HUES6 (cell line): ENCODE measurements at regions not wholly inside any gene's neighbourhood (a gene's known extent, or its start where the extent isn't known, plus 50 kb on each side); places are given as distances from the start of the nearest gene placed in this dataset.
"Not testable (repeated sequence)": the region's sequence is repeated elsewhere in the genome, so short reads cannot be mapped to it uniquely, and the experiment has no call there.

ENCODE experiments used
- H3K27ac ChIP-seq: 2 replicates; pipeline ENCODE4 v1.7.0; 2013; ENCODE audit warnings: low read depth, mild to moderate bottlenecking, low read length, inconsistent platforms
- H3K27me3 ChIP-seq: 2 replicates; pipeline ENCODE4 v1.6.1; 2013; ENCODE audit warnings: low read length; ENCODE audit not compliant: control insufficient read depth, insufficient read depth
- H3K36me3 ChIP-seq: 2 replicates; pipeline ENCODE4 v1.6.1; 2013; ENCODE audit warnings: low read length; ENCODE audit not compliant: control insufficient read depth, insufficient read depth
- H3K4me1 ChIP-seq: 2 replicates; pipeline ENCODE4 v1.6.1; 2013; ENCODE audit warnings: low read length; ENCODE audit not compliant: control insufficient read depth, insufficient read depth
- H3K4me3 ChIP-seq: 2 replicates; pipeline ENCODE4 v1.5.1; 2013; ENCODE audit warnings: low read depth, low read length
- H3K9ac ChIP-seq: one replicate; pipeline ENCODE4 v1.6.1; 2013; ENCODE audit warnings: mild to moderate bottlenecking, low read length
- H3K9me3 ChIP-seq: 2 replicates; pipeline ENCODE4 v1.6.1; 2013; ENCODE audit warnings: low read depth, low read length; ENCODE audit not compliant: control insufficient read depth, insufficient read depth

GRCh38 chr9:134549336-134549735 is 92.3 kb upstream of the COL5A1 start:
- no peaks in the 10 kb centered on the region for H3K27me3 ChIP-seq
- no peak overlapping the region for H3K27ac ChIP-seq
- H3K4me1 ChIP-seq: peaks cover 33% of the 10 kb centered on the region
- H3K36me3 ChIP-seq: no peaks in the 10 kb centered on the region
- H3K9ac ChIP-seq: no peak overlapping the region
- no peak overlapping the region for H3K4me3 ChIP-seq
- H3K9me3 ChIP-seq: no peaks in the 10 kb centered on the region

DNA sequence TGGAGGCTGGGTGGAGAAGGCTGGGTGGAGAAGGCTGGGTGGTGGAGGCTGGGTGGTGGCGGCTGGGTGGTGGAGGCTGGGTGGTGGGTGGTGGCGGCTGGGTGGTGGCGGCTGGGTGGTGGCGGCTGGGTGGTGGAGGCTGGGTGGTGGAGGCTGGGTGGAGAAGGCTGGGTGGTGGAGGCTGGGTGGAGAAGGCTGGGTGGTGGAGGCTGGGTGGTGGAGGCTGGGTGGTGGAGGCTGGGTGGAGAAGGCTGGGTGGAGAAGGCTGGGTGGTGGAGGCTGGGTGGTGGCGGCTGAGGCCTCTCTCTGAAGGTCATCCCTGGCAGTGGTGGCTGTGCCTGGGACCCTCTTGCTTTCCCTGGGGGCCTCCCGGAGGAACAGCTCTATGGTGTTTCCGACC is 91.5 kb upstream of the COL5A1 start:
- not testable (repeated sequence) for H3K36me3 ChIP-seq, H3K27me3 ChIP-seq, H3K27ac ChIP-seq, H3K9me3 ChIP-seq, H3K9ac ChIP-seq, H3K4me3 ChIP-seq
- peaks cover 30% of the 10 kb centered on the region; the same call in 1 of the 2 replicates for H3K4me1 ChIP-seq

GRCh38 chr9:134550584-134550983 is 91.0 kb upstream of the COL5A1 start:
- Histone ChIP-seq H3K36me3 (no peaks in the 10 kb centered on the region), H3K27ac (no peak overlapping the region), H3K4me3 (no peak overlapping the region), H3K9me3 (no peaks in the 10 kb centered on the region), H3K4me1 (peaks cover 25% of the 10 kb centered on the region; the same call in 1 of the 2 replicates), H3K9ac (no peak overlapping the region), H3K27me3 (no peaks in the 10 kb centered on the region)

- peaks cover 23% of the 10 kb centered on the region; the same call in 1 of the 2 replicates for H3K4me1 ChIP-seq
- no peaks in the 10 kb centered on the region for H3K9me3 ChIP-seq
- no peaks in the 10 kb centered on the region for H3K36me3 ChIP-seq
- no peaks in the 10 kb centered on the region for H3K27me3 ChIP-seq
- H3K9ac ChIP-seq: no peak overlapping the region
- no peak overlapping the region for H3K27ac ChIP-seq
- H3K4me3 ChIP-seq: no peak overlapping the region
These were observed 90.4 kb upstream of the COL5A1 start for GRCh38 chr9:134551176-134551575.

GRCh38 chr9:134551644-134552348 is 89.8 kb upstream of the COL5A1 start:
- H3K27me3 ChIP-seq: no peaks in the 10 kb centered on the region
- no peaks in the 10 kb centered on the region for H3K36me3 ChIP-seq
- H3K9me3 ChIP-seq: no peaks in the 10 kb centered on the region
- no peak overlapping the region for H3K9ac ChIP-seq
- peaks cover 19% of the 10 kb centered on the region; the same call in 1 of the 2 replicates for H3K4me1 ChIP-seq
- no peak overlapping the region; the same call in 1 of the 2 replicates for H3K27ac ChIP-seq
- no peak overlapping the region for H3K4me3 ChIP-seq

DNA sequence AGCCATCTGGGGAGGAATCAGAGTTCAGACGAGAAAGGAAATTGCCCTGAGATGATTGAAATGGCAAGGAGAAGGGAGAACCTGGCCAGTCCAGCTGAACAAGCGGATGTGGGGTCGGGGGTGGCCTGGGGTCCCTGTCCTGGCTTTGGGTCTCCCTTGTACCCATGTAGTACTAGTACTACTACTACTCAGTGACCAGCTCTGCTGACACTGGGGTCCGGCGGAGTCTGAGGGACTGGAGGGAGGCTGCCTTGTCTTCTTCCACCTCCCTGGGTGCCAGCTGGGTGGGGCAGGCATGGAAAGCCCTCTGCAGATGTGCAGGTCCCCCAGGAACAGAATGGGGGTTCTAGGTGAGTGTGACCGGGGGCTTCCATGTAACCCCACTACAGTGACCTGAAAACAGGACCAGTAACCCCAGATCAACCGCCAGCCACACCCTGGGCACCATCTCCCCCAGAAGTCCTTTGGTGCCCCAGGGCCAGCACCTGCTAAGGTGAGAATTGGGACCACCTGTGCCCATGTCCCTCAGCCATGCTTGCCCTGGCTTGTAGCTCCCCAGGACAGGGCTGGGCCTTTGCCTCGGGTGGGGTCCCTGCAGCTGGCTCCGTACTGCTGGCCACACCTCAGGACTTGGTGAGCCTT is 89.1 kb upstream of the COL5A1 start:
- H3K27ac ChIP-seq: no peak overlapping the region; the same call in 1 of the 2 replicates
- H3K9ac ChIP-seq: no peak overlapping the region

GRCh38 chr9:134553061-134553891 is 88.3 kb upstream of the COL5A1 start:
- H3K9me3 ChIP-seq: no peaks in the 10 kb centered on the region
- no peaks in the 10 kb centered on the region for H3K36me3 ChIP-seq
- no peak overlapping the region for H3K4me3 ChIP-seq
- no peak overlapping the region for H3K9ac ChIP-seq
- H3K27me3 ChIP-seq: no peaks in the 10 kb centered on the region
- H3K27ac ChIP-seq: no peak overlapping the region
- peaks cover 16% of the 10 kb centered on the region; the same call in 1 of the 2 replicates for H3K4me1 ChIP-seq

More for the DNA sequence above, 89.1 kb upstream of the COL5A1 start:
- H3K27me3 ChIP-seq: no peaks in the 10 kb centered on the region
- H3K4me1 ChIP-seq: peaks cover 19% of the 10 kb centered on the region; the same call in 1 of the 2 replicates
- no peaks in the 10 kb centered on the region for H3K36me3 ChIP-seq
- H3K9me3 ChIP-seq: no peaks in the 10 kb centered on the region
- no peak overlapping the region for H3K4me3 ChIP-seq

GRCh38 chr9:134553996-134554372 is 87.6 kb upstream of the COL5A1 start:
- no peak overlapping the region for H3K9ac ChIP-seq
- H3K4me3 ChIP-seq: no peak overlapping the region
- H3K27me3 ChIP-seq: no peaks in the 10 kb centered on the region
- no peak overlapping the region for H3K27ac ChIP-seq
- H3K36me3 ChIP-seq: no peaks in the 10 kb centered on the region
- no peaks in the 10 kb centered on the region for H3K9me3 ChIP-seq
- H3K4me1 ChIP-seq: peaks cover 16% of the 10 kb centered on the region; the same call in 1 of the 2 replicates

GRCh38 chr9:134554373-134555093 is 87.1 kb upstream of the COL5A1 start:
- Histone ChIP-seq H3K27me3 (no peaks in the 10 kb centered on the region), H3K27ac (no peak overlapping the region), H3K9ac (no peak overlapping the region), H3K36me3 (no peaks in the 10 kb centered on the region), H3K4me3 (no peak overlapping the region), H3K9me3 (no peaks in the 10 kb centered on the region), H3K4me1 (peaks cover 16% of the 10 kb centered on the region; the same call in 1 of the 2 replicates)

GRCh38 chr9:134555094-134555650 is 86.4 kb upstream of the COL5A1 start:
- Histone ChIP-seq H3K27me3 (no peaks in the 10 kb centered on the region), H3K4me3 (no peak overlapping the region), H3K36me3 (no peaks in the 10 kb centered on the region), H3K9me3 (no peaks in the 10 kb centered on the region), H3K27ac (no peak overlapping the region), H3K9ac (no peak overlapping the region), H3K4me1 (peaks cover 16% of the 10 kb centered on the region; the same call in 1 of the 2 replicates)
